Mesodermal cell (in vitro differentiated cells): ENCODE measurements at regions not wholly inside any gene's neighbourhood (a gene's known extent, or its start where the extent isn't known, plus 50 kb on each side); places are given as distances from the start of the nearest gene placed in this dataset.
A peak's percentile ranks its signal among the peaks of the same experiment; 100 is the strongest.

Source experiments
- H3K27ac ChIP-seq: 2 replicates; pipeline ENCODE4 v1.7.0; 2013; ENCODE audit warnings: mild to moderate bottlenecking, low read depth, low read length, moderate library complexity; ENCODE audit not compliant: severe bottlenecking
- H3K36me3 ChIP-seq: 2 replicates; pipeline ENCODE4 v1.7.1; 2013; ENCODE audit warnings: mild to moderate bottlenecking, low read length, moderate library complexity; ENCODE audit not compliant: control insufficient read depth, insufficient read depth
- H3K4me1 ChIP-seq: one replicate; pipeline ENCODE4 v1.7.1; 2013; ENCODE audit warnings: mild to moderate bottlenecking, low read length; ENCODE audit not compliant: insufficient read depth, control insufficient read depth, poor library complexity, severe bottlenecking
- H3K4me3 ChIP-seq: 2 replicates; pipeline ENCODE4 v1.7.0; 2013; ENCODE audit warnings: low read length, control low read depth, mild to moderate bottlenecking; ENCODE audit not compliant: insufficient read depth, poor library complexity, severe bottlenecking; ENCODE audit errors: extremely low read depth
- H3K9me3 ChIP-seq: 2 replicates; pipeline ENCODE4 v1.7.1; 2013; ENCODE audit warnings: mild to moderate bottlenecking, low read length, moderate library complexity; ENCODE audit not compliant: control insufficient read depth
- WGBS, 2 experiments: methylation state at CpG; one replicate each; pipeline ENCODE4 v1.1.5; 2013; ENCODE audit warnings: missing lambda C conversion rate in 2 of 2; ENCODE audit not compliant: insufficient coverage in 2 of 2; 5-methylcytosine and 5-hydroxymethylcytosine counted together

GRCh38 chr3:81289676-81290075 lies 471.8 kb downstream of the GBE1 start:
- H3K4me3 ChIP-seq, result no peak overlapping the region
- no peaks in the 10 kb centered on the region for H3K9me3 ChIP-seq
- WGBS, 2 experiments, result 87% methylated on average over 2 of the region's 3 CpGs; no CpG with 5 or more reads in 1 of the 2 experiments
- H3K27ac ChIP-seq, result peak overlapping the region; percentile 33
- no peaks in the 10 kb centered on the region for H3K36me3 ChIP-seq
- peaks cover 8% of the 10 kb centered on the region for H3K4me1 ChIP-seq

DNA sequence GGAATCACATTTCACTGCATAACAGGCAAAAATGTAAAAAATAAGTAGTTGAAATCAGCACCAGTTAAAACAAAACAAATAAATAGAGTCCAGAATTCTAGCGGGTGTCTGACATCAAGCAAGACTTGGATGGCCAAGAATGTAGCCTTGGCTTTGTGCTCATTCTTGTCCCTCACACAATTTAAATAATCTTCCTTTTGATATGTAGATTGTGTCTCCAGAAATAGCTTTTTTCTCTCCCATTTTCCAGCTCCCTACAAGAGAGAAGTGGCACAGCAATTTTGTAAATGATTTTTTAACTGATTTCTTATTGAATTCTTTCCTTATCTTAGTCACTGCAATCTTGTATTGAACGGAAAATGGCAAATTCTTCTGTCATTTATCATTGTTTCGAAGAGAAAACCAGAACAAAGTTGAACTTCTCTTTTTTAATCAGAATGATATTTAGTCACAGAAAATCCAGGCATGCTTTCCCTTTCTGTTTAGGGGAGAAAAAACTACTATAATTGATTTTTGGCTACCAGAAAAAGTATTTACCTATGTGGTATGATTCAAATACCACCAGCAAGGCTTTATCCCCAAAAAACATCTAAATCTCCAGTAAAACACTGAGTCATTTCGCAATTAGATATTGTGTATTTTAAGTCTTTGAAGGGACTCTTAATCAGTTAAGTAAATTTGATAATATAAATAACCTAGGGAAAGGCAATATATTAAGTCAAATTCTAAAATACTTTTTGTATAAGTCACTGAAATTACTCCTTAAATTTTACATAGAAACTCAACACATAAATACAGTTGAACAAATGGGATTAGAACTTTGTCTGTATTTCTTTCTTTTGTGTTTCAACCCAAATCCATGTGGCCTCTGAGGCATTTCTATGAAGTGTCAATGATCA lies 481.7 kb downstream of the GBE1 start:
- Histone ChIP-seq H3K4me3 (no peak overlapping the region), H3K9me3 (no peaks in the 10 kb centered on the region), H3K27ac (peak overlapping the region; percentile 19), H3K36me3 (no peaks in the 10 kb centered on the region), H3K4me1 (peaks cover 6% of the 10 kb centered on the region)
- WGBS, 2 experiments, result no CpG with 5 or more reads among the region's 4 CpGs

DNA sequence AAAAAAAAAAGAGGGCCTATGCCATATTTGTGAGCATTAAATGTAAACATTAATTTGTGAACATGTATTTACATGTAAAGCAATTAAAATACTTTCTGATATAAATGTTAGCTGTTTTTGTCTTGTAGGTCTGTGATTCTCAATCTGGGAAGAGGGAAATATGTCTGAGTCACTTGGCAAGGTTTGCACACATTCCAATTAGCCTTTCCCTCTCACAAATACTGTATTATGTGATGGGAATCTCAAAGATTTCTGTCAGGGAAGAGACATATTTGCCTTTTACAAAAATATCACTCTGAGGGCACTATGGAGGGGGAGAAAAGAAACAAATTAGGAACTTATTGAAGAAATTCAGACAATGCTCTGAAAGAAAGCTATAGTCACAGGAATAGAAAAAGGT lies 483.6 kb downstream of the GBE1 start:
- Histone ChIP-seq H3K4me3 (no peak overlapping the region), H3K4me1 (peaks cover 6% of the 10 kb centered on the region), H3K36me3 (no peaks in the 10 kb centered on the region), H3K27ac (no peak overlapping the region), H3K9me3 (no peaks in the 10 kb centered on the region)

DNA sequence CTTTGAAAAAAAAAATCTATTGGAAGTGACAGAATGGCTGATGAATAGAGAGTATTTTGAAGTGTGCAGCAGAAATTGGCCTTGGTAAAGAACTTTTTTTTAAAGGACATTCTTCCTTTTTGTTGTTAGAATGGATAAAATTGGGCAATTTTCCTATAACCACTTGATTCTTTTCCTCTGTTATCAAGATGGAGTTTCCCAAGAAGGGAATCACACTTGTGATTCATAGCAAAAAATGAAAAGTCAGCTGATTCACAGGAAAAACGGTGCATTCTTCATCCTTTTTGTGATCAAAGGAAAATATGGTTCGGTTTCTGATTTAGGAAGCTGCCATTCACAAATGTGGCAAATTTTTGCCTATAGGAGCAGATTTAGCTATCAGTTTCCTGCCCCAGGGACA lies 486.8 kb downstream of the GBE1 start:
- Histone ChIP-seq H3K36me3 (no peaks in the 10 kb centered on the region), H3K4me3 (no peak overlapping the region), H3K4me1 (peaks cover 3% of the 10 kb centered on the region), H3K27ac (no peak overlapping the region), H3K9me3 (no peaks in the 10 kb centered on the region)
- 95 to 96% methylated on average over 2 of the region's 2 CpGs for WGBS, 2 experiments

- 100% methylated on average over 1 of the region's 3 CpGs; no CpG with 5 or more reads in 1 of the 2 experiments for WGBS, 2 experiments
- Histone ChIP-seq H3K4me3 (no peak overlapping the region), H3K27ac (no peak overlapping the region), H3K4me1 (no peaks in the 10 kb centered on the region), H3K9me3 (no peaks in the 10 kb centered on the region), H3K36me3 (no peaks in the 10 kb centered on the region)
Observed at GRCh38 chr3:81270603-81271379, 490.7 kb downstream of the GBE1 start.

- Histone ChIP-seq H3K27ac (no peak overlapping the region), H3K36me3 (no peaks in the 10 kb centered on the region), H3K4me1 (no peaks in the 10 kb centered on the region), H3K9me3 (no peaks in the 10 kb centered on the region), H3K4me3 (no peak overlapping the region)
- WGBS, 2 experiments, result 79 to 86% methylated on average over 2 to 4 of the region's 4 CpGs
Observed at GRCh38 chr3:81268526-81268925, 492.9 kb downstream of the GBE1 start.

DNA sequence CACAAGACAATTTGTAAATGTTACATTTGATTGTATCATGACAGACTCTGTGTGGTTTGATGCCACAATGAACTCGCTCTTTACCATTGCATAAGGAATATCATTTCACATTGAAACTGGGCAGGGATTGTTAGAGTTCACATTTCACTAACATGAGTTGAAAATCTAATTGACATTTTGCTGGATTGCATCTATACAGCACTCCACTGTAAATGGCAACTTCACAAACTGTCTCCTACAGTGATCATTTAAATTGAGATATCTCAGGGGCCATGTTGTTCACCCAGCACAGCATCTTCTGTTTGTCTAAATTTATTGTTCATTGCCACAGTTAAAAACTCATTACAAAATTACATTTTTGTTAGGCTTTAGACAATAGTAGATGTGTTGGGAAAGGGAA lies 499.4 kb downstream of the GBE1 start:
- Histone ChIP-seq H3K36me3 (no peaks in the 10 kb centered on the region), H3K27ac (no peak overlapping the region), H3K9me3 (no peaks in the 10 kb centered on the region), H3K4me1 (no peaks in the 10 kb centered on the region), H3K4me3 (no peak overlapping the region)
- WGBS, 2 experiments, result no CpG with 5 or more reads among the region's 1 CpG

DNA sequence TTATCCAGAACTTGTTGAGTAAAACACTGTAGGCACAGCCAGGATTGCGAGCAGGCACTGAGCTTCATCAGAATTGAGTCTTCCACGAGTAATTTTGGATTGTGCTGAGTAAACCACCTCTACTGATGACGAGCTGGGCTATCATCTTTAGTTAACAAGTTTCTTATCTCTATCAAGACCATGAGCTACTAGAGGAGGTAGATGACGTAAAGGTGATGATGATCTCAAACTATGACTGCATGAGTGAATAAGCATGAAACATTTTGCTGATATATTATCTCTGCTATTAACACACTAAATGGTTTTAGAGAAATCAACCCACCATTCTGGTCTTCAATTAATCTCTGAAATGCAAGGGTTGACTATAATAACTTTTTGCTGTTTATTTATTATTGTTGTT lies 506.0 kb downstream of the GBE1 start:
- H3K4me1 ChIP-seq, result no peaks in the 10 kb centered on the region
- 97 to 100% methylated on average over 2 to 3 of the region's 4 CpGs for WGBS, 2 experiments
- H3K36me3 ChIP-seq, result no peaks in the 10 kb centered on the region
- H3K27ac ChIP-seq, result no peak overlapping the region
- H3K4me3 ChIP-seq, result no peak overlapping the region
- H3K9me3 ChIP-seq, result no peaks in the 10 kb centered on the region

DNA sequence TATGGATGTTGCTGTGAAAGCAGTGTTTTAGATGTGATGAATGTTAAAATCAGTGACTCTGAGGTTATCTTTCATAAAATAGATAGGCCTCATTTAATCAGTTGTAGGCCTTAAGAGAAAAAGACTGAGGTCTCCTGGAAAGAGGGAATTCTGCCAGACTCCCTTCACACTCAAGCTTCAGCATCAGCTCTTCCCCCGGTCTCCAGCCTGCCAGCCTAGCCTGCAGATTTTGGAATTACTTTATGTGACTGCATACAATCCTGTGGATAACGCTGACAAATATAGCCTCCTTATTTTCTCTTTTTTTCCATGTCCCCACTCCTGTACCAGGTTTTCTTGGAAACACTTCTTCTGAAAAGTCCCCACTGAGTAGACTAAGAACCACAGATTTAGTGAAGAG lies 510.3 kb downstream of the GBE1 start:
- Histone ChIP-seq H3K4me3 (no peak overlapping the region), H3K27ac (no peak overlapping the region)
- WGBS, 2 experiments, result 100% methylated on average over 1 of the region's 2 CpGs

DNA sequence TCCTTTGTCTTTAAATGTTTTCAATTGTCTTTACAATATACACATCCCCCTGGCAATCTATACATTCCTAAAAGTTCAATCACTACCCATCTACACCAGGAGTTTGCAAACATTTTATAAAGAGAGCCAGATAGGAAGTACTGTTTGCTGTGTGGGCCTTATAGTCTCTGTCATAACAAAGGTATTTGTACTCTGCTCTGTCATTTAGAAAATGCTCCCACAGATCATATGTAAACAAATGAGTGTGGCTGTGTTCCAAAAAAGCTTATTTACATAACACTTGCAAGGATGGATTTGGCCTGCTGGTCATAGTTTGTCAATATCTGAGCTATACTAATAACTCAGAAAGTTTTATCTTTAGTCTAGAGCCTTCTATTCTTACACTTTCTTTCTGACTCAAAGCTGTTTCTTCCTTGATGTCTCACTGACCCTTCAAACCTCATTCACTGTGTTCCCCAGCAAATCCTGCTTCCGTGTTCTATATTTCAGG lies 511.9 kb downstream of the GBE1 start:
- Histone ChIP-seq H3K27ac (peak overlapping the region; percentile 55), H3K36me3 (no peaks in the 10 kb centered on the region), H3K4me1 (peaks cover 3% of the 10 kb centered on the region), H3K4me3 (no peak overlapping the region), H3K9me3 (no peaks in the 10 kb centered on the region)
- WGBS, 2 experiments, result 88 to 91% methylated on average over 1 of the region's 1 CpG

More for the DNA sequence above, 510.3 kb downstream of the GBE1 start:
- no peaks in the 10 kb centered on the region for H3K9me3 ChIP-seq
- peaks cover 3% of the 10 kb centered on the region for H3K4me1 ChIP-seq
- no peaks in the 10 kb centered on the region for H3K36me3 ChIP-seq
